ENCODE measurements at regions not wholly inside any gene's neighbourhood (a gene's known extent, or its start where the extent isn't known, plus 50 kb on each side); places are given as distances from the start of the nearest gene placed in this dataset.

DNA sequence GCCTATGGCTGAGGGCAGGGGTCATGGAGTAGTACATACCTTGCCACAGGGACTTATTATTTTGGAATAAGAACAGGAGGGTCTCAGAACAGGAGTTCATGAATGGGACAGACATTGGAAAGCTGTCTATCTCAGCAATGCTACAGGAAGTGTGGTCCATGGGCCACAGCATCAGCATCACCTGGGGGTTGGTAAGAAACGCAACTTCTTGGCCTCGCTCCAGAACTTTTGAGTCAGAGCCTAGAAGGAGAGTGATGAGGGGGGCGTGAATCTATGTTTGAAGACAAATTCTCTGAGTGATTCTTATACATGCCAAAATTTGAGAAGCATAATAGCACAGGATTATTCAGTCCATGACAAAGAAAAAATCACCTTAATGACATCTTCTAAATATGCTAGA, 156.6 kb downstream of the RPAP3 start:
- TF ChIP-seq TAF1 (IDR thresholded peaks at IDR 0.05; ENCODE audit: borderline replicate concordance, insufficient read depth, low read length) = no peak
- no peak for TF ChIP-seq SIN3A (IDR thresholded peaks at IDR 0.05; ENCODE audit: borderline replicate concordance, insufficient read depth, low read length)
- TF ChIP-seq, protein P1, sequence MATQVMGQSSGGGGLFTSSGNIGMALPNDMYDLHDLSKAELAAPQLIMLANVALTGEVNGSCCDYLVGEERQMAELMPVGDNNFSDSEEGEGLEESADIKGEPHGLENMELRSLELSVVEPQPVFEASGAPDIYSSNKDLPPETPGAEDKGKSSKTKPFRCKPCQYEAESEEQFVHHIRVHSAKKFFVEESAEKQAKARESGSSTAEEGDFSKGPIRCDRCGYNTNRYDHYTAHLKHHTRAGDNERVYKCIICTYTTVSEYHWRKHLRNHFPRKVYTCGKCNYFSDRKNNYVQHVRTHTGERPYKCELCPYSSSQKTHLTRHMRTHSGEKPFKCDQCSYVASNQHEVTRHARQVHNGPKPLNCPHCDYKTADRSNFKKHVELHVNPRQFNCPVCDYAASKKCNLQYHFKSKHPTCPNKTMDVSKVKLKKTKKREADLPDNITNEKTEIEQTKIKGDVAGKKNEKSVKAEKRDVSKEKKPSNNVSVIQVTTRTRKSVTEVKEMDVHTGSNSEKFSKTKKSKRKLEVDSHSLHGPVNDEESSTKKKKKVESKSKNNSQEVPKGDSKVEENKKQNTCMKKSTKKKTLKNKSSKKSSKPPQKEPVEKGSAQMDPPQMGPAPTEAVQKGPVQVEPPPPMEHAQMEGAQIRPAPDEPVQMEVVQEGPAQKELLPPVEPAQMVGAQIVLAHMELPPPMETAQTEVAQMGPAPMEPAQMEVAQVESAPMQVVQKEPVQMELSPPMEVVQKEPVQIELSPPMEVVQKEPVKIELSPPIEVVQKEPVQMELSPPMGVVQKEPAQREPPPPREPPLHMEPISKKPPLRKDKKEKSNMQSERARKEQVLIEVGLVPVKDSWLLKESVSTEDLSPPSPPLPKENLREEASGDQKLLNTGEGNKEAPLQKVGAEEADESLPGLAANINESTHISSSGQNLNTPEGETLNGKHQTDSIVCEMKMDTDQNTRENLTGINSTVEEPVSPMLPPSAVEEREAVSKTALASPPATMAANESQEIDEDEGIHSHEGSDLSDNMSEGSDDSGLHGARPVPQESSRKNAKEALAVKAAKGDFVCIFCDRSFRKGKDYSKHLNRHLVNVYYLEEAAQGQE (IDR thresholded peaks at IDR 0.05; ENCODE audit: insufficient read depth in 1 of 2, low read depth in 2 of 2, low read length in 2 of 2) = no peak
- TF ChIP-seq FOXP2 (optimal IDR thresholded peaks at IDR 0.05; ENCODE audit: borderline replicate concordance, extremely low read depth, extremely low read length, insufficient read depth) = no peak
- TF ChIP-seq POLR2AphosphoS5 (IDR thresholded peaks at IDR 0.05; ENCODE audit: low read depth, low read length) = no peak

DNA sequence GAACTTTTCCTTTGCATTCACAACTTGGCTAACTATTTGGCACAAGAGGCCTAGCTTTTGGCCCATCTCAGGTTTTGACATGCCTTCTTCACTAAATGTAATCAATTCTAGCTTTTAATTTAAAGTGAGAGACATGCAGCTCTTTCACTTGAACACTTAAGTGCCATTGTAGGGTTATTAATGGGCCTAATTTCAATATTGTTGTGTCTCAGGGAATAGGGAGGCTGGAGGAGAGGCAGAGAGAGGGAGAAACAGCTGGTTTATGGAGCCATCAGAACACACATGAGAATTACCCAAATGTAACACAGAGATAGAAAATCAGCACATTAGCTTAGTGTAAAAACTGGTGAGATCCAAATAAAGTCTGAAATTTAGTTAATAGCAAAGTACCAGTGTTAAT, 157.4 kb downstream of the RPAP3 start:
- TF ChIP-seq, protein P1 (IDR thresholded peaks at IDR 0.05; ENCODE audit: insufficient read depth in 1 of 2, low read depth in 2 of 2, low read length in 2 of 2) = no peak
- TF ChIP-seq TAF1 (IDR thresholded peaks at IDR 0.05; ENCODE audit: borderline replicate concordance, insufficient read depth, low read length) (no peak), FOXP2 (optimal IDR thresholded peaks at IDR 0.05; ENCODE audit: borderline replicate concordance, extremely low read depth, extremely low read length, insufficient read depth) (no peak), POLR2AphosphoS5 (IDR thresholded peaks at IDR 0.05; ENCODE audit: low read depth, low read length) (no peak), SIN3A (IDR thresholded peaks at IDR 0.05; ENCODE audit: borderline replicate concordance, insufficient read depth, low read length) (no peak)

DNA sequence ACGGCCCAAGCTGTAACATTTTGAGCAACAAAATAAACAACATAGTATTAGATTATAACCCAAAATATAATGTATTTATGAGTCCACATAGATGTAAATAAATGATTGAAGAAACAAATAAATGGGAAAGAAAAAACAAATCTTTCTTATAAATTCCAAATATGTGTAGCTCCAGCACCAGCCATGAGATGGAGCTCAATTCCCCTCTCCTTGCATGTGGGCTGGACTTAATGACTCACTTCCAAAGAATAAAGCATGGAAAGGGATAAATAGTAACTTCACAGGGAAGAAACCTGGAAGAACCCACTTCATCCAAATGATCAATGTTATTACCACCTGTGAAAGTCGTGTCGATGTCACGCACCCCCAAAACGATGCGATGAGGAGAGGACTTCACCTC, 158.8 kb downstream of the RPAP3 start:
- TF ChIP-seq, protein P1 (IDR thresholded peaks at IDR 0.05; ENCODE audit: insufficient read depth in 1 of 2, low read depth in 2 of 2, low read length in 2 of 2) = no peak
- no peak for TF ChIP-seq TAF1 (IDR thresholded peaks at IDR 0.05; ENCODE audit: borderline replicate concordance, insufficient read depth, low read length)
- TF ChIP-seq FOXP2 (optimal IDR thresholded peaks at IDR 0.05; ENCODE audit: borderline replicate concordance, extremely low read depth, extremely low read length, insufficient read depth) = no peak
- no peak for TF ChIP-seq POLR2AphosphoS5 (IDR thresholded peaks at IDR 0.05; ENCODE audit: low read depth, low read length)
- no peak for TF ChIP-seq SIN3A (IDR thresholded peaks at IDR 0.05; ENCODE audit: borderline replicate concordance, insufficient read depth, low read length)

DNA sequence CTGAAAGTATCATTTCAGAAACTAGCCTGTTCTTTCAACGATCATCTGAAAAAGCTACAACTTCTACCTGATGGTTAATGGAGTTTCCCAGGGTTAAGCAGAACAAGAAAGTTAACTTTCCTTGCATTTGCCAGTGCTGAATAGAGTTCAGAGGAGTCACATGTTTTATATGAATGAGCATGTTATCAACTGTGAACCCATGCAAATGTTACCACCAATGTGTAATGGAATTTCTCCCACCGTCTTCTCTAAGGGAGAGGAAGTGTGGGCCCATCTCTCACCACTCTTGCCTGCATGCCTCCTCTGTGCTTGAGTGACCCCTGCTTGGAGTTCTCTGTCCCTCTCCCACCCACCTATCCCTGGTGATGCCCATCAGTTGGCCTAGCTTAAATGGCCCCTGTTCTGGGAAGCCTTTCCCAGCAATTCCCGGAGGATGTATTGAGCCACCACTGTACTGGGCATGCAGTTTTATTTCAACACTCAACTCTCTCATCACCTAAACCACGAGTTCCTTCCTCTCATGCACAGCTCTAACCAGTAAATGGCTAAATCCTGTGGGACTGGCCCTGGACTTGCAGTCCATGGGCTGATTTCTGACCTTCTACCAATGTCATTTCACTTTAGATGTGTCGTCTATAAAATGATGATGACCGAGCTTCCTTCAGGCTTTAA, 159.8 kb downstream of the RPAP3 start:
- no peak for TF ChIP-seq POLR2AphosphoS5 (IDR thresholded peaks at IDR 0.05; ENCODE audit: low read depth, low read length)
- no peak for TF ChIP-seq SIN3A (IDR thresholded peaks at IDR 0.05; ENCODE audit: borderline replicate concordance, insufficient read depth, low read length)
- TF ChIP-seq TAF1 (IDR thresholded peaks at IDR 0.05; ENCODE audit: borderline replicate concordance, insufficient read depth, low read length) = no peak
- TF ChIP-seq, protein P1 (IDR thresholded peaks at IDR 0.05; ENCODE audit: insufficient read depth in 1 of 2, low read depth in 2 of 2, low read length in 2 of 2) = no peak
- TF ChIP-seq FOXP2 (optimal IDR thresholded peaks at IDR 0.05; ENCODE audit: borderline replicate concordance, extremely low read depth, extremely low read length, insufficient read depth) = no peak
